GM23338 (cell line): ENCODE measurements at regions not wholly inside any gene's neighbourhood (a gene's known extent, or its start where the extent isn't known, plus 50 kb on each side); places are given as distances from the start of the nearest gene placed in this dataset.

Source experiments
- ATAC-seq: fragments of 200-7000 bp; cut with Tn5 transposase; 3 replicates; pipeline ENCODE4 v1.9.1; 2020
- DNase-seq: peaks from one replicate; pipeline ENCODE4 v3.0.0-alpha.2; 2015; ENCODE audit warnings: low spot score
- H2AFZ ChIP-seq: fragments of 200-600 bp; sonication (generic); 2 replicates; pipeline ENCODE4 v1.8.0; 2016; ENCODE audit warnings: antibody characterized with exemption, mild to moderate bottlenecking, moderate library complexity
- H3F3A ChIP-seq: fragments of 200-600 bp; sonication (generic); replicated peaks from 2 replicates; pipeline ENCODE4 v1.8.0; 2017; ENCODE audit warnings: antibody characterized with exemption, mixed run types, low read depth
- H3K27ac ChIP-seq: fragments of 200-600 bp; sonication (generic); 2 replicates; pipeline ENCODE4 v1.6.1; 2016; ENCODE audit warnings: low read depth
- H3K27me3 ChIP-seq: fragments of 200-600 bp; sonication (generic); 2 replicates; pipeline ENCODE4 v1.8.0; 2016; ENCODE audit warnings: mild to moderate bottlenecking, mixed run types, moderate library complexity; ENCODE audit not compliant: insufficient read depth
- H3K36me3 ChIP-seq: fragments of 200-600 bp; sonication (generic); 2 replicates; pipeline ENCODE4 v1.8.0; 2016; ENCODE audit warnings: mild to moderate bottlenecking; ENCODE audit not compliant: insufficient read depth
- H3K4me1 ChIP-seq: fragments of 200-600 bp; sonication (generic); 2 replicates; pipeline ENCODE4 v1.8.0; 2016; ENCODE audit warnings: mild to moderate bottlenecking, moderate library complexity; ENCODE audit not compliant: insufficient read depth
- H3K4me2 ChIP-seq: fragments of 200-600 bp; sonication (generic); 2 replicates; pipeline ENCODE4 v1.7.1; 2017; ENCODE audit warnings: mixed run types
- H3K4me3 ChIP-seq: fragments of 200-600 bp; sonication (generic); 2 replicates; pipeline ENCODE4 v1.6.1; 2016; ENCODE audit warnings: mixed run types
- H3K79me2 ChIP-seq: fragments of 200-600 bp; sonication (generic); replicated peaks from 2 replicates; pipeline ENCODE4 v1.8.0; 2017; ENCODE audit warnings: mild to moderate bottlenecking; ENCODE audit not compliant: insufficient read depth
- H3K9me2 ChIP-seq: fragments of 200-600 bp; sonication (generic); 2 replicates; pipeline ENCODE4 v1.8.0; 2017; ENCODE audit not compliant: insufficient read depth
- H4K20me1 ChIP-seq: fragments of 200-600 bp; sonication (generic); replicated peaks from 2 replicates; pipeline ENCODE4 v1.8.0; 2017; ENCODE audit warnings: mild to moderate bottlenecking; ENCODE audit not compliant: insufficient read depth
- H3K27ac Mint-ChIP-seq: 2 replicates; pipeline ENCODE4 v1.8.0; 2020; ENCODE audit warnings: inconsistent platforms, mild to moderate bottlenecking, moderate library complexity, mixed read lengths
- H3K27me3 Mint-ChIP-seq: 3 replicates; pipeline ENCODE4 v1.8.0; 2022; ENCODE audit warnings: low read depth, mild to moderate bottlenecking, moderate library complexity, mixed read lengths, inconsistent platforms; ENCODE audit not compliant: insufficient read depth, poor library complexity
- H3K36me3 Mint-ChIP-seq: 3 replicates; pipeline ENCODE4 v1.8.0; 2021; ENCODE audit warnings: low read depth, mild to moderate bottlenecking, inconsistent platforms, moderate library complexity, mixed read lengths
- H3K4me1 Mint-ChIP-seq: 3 replicates; pipeline ENCODE4 v1.8.0; 2020; ENCODE audit warnings: mild to moderate bottlenecking, inconsistent platforms, mixed read lengths
- H3K4me3 Mint-ChIP-seq: 3 replicates; pipeline ENCODE4 v1.8.0; 2021; ENCODE audit warnings: moderate library complexity, mild to moderate bottlenecking, inconsistent platforms, mixed read lengths
- H3K9me3 Mint-ChIP-seq: 3 replicates; pipeline ENCODE4 v1.8.0; 2020; ENCODE audit warnings: moderate library complexity, mild to moderate bottlenecking, inconsistent platforms, mixed read lengths
- CREB1 ChIP-seq: fragments of 250-450 bp; sonication (Bioruptor Pico); IDR thresholded peaks from 2 replicates; pipeline ENCODE4 v1.5.0; 2020; ENCODE audit warnings: low read depth, mild to moderate bottlenecking, moderate library complexity
- EZH2 ChIP-seq: fragments of 200-600 bp; sonication (generic); IDR thresholded peaks from one replicate; pipeline ENCODE4 v1.8.0; 2017; ENCODE audit warnings: antibody characterized with exemption, mild to moderate bottlenecking, low read depth; ENCODE audit not compliant: unreplicated experiment
- EZH2phosphoT487 ChIP-seq: fragments of 200-600 bp; sonication (generic); IDR thresholded peaks from one replicate; pipeline ENCODE4 v1.8.1; 2018; ENCODE audit warnings: antibody characterized with exemption; ENCODE audit not compliant: unreplicated experiment
- JUNB ChIP-seq: IDR thresholded peaks from one replicate; pipeline ENCODE4 v1.6.1; 2016; ENCODE audit warnings: antibody characterized with exemption; ENCODE audit not compliant: unreplicated experiment
- NANOG ChIP-seq: IDR thresholded peaks from 2 replicates; pipeline ENCODE4 v1.6.1; 2016; ENCODE audit warnings: antibody characterized with exemption, borderline replicate concordance
- POLR2AphosphoS5 ChIP-seq: IDR thresholded peaks from 2 replicates; pipeline ENCODE4 v1.6.1; 2016; ENCODE audit warnings: antibody characterized with exemption, low read depth
- STAT1 ChIP-seq: IDR thresholded peaks from one replicate; pipeline ENCODE4 v1.6.1; 2016; ENCODE audit warnings: antibody characterized with exemption; ENCODE audit not compliant: unreplicated experiment
- ZNF114 ChIP-seq: fragments of 250-450 bp; sonication (Bioruptor Pico); IDR thresholded peaks from 2 replicates; pipeline ENCODE4 v1.5.0; 2020; ENCODE audit warnings: mild to moderate bottlenecking, moderate library complexity
- ZNF331 ChIP-seq: fragments of 250-450 bp; sonication (Bioruptor Pico); IDR thresholded peaks from 2 replicates; pipeline ENCODE4 v1.5.0; 2020; ENCODE audit warnings: low read depth, mild to moderate bottlenecking, moderate library complexity
- TF ChIP-seq, protein P1 (sequence below): fragments of 250-450 bp; sonication (Bioruptor Pico); IDR thresholded peaks from 2 replicates; pipeline ENCODE4 v1.5.0; 2020; ENCODE audit warnings: mild to moderate bottlenecking, moderate library complexity
- TF ChIP-seq, protein P2 (sequence below), 2 experiments: fragments of 200-600 bp in 1 of 2; sonication (generic) in 1 of 2; conservative IDR thresholded peaks; 2 replicates each; pipeline versions ENCODE4 v1.5.1 to v1.6.1; 2016 to 2017; ENCODE audit warnings: antibody characterized with exemption in 2 of 2, low read depth in 2 of 2, mild to moderate bottlenecking in 2 of 2, moderate library complexity in 1 of 2
- TF ChIP-seq, protein P3 (sequence below): IDR thresholded peaks from one replicate; pipeline ENCODE4 v1.6.1; 2018; ENCODE audit warnings: antibody characterized with exemption; ENCODE audit not compliant: unreplicated experiment
- TF ChIP-seq, protein P4 (sequence below): IDR thresholded peaks from 2 replicates; pipeline ENCODE4 v1.6.1; 2016; ENCODE audit warnings: antibody characterized with exemption

DNA sequence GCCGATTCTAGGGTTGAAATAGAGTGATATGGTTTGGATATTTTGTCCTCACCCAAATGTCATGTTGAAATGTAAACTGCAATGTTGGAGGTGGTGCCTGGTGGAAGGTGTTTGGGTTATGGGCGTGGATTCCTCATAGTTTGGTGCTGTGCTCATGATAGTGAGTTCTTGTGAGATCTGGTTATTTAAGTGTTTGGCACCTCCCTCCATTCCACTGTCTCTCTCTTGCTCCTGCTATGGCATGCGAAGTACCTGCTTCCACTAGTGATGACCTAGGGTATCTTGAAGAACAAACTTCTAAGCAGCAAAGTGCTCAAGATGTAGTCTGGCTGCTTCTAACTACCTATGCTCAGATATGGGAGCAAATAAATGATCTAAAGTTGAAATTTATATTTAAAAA, 56.0 kb upstream of the TSPAN18 start:
- no peaks in the 10 kb centered on the region for H3K9me2 ChIP-seq
- no peaks in the 10 kb centered on the region for H3K36me3 ChIP-seq
- H3K4me1 ChIP-seq: peaks cover 10% of the 10 kb centered on the region
- H3K27me3 ChIP-seq: no peaks in the 10 kb centered on the region
- no peaks in the 10 kb centered on the region for H3K79me2 ChIP-seq
- Mint-ChIP-seq H3K36me3 (peaks cover 19% of the 10 kb centered on the region; the same call in 2 of the 3 replicates), H3K9me3 (peaks cover 27% of the 10 kb centered on the region), H3K27me3 (peaks cover 2% of the 10 kb centered on the region), H3K27ac (peak overlapping the region; percentile 91), H3K4me3 (peak overlapping the region; percentile 10; the same call in 1 of the 3 replicates), H3K4me1 (peaks cover 35% of the 10 kb centered on the region)
- H3F3A ChIP-seq: 0 out of 2 replicates have a peak, but pooled peaks cover 2% of the 10 kb centered on the region
- TF ChIP-seq, protein P1, sequence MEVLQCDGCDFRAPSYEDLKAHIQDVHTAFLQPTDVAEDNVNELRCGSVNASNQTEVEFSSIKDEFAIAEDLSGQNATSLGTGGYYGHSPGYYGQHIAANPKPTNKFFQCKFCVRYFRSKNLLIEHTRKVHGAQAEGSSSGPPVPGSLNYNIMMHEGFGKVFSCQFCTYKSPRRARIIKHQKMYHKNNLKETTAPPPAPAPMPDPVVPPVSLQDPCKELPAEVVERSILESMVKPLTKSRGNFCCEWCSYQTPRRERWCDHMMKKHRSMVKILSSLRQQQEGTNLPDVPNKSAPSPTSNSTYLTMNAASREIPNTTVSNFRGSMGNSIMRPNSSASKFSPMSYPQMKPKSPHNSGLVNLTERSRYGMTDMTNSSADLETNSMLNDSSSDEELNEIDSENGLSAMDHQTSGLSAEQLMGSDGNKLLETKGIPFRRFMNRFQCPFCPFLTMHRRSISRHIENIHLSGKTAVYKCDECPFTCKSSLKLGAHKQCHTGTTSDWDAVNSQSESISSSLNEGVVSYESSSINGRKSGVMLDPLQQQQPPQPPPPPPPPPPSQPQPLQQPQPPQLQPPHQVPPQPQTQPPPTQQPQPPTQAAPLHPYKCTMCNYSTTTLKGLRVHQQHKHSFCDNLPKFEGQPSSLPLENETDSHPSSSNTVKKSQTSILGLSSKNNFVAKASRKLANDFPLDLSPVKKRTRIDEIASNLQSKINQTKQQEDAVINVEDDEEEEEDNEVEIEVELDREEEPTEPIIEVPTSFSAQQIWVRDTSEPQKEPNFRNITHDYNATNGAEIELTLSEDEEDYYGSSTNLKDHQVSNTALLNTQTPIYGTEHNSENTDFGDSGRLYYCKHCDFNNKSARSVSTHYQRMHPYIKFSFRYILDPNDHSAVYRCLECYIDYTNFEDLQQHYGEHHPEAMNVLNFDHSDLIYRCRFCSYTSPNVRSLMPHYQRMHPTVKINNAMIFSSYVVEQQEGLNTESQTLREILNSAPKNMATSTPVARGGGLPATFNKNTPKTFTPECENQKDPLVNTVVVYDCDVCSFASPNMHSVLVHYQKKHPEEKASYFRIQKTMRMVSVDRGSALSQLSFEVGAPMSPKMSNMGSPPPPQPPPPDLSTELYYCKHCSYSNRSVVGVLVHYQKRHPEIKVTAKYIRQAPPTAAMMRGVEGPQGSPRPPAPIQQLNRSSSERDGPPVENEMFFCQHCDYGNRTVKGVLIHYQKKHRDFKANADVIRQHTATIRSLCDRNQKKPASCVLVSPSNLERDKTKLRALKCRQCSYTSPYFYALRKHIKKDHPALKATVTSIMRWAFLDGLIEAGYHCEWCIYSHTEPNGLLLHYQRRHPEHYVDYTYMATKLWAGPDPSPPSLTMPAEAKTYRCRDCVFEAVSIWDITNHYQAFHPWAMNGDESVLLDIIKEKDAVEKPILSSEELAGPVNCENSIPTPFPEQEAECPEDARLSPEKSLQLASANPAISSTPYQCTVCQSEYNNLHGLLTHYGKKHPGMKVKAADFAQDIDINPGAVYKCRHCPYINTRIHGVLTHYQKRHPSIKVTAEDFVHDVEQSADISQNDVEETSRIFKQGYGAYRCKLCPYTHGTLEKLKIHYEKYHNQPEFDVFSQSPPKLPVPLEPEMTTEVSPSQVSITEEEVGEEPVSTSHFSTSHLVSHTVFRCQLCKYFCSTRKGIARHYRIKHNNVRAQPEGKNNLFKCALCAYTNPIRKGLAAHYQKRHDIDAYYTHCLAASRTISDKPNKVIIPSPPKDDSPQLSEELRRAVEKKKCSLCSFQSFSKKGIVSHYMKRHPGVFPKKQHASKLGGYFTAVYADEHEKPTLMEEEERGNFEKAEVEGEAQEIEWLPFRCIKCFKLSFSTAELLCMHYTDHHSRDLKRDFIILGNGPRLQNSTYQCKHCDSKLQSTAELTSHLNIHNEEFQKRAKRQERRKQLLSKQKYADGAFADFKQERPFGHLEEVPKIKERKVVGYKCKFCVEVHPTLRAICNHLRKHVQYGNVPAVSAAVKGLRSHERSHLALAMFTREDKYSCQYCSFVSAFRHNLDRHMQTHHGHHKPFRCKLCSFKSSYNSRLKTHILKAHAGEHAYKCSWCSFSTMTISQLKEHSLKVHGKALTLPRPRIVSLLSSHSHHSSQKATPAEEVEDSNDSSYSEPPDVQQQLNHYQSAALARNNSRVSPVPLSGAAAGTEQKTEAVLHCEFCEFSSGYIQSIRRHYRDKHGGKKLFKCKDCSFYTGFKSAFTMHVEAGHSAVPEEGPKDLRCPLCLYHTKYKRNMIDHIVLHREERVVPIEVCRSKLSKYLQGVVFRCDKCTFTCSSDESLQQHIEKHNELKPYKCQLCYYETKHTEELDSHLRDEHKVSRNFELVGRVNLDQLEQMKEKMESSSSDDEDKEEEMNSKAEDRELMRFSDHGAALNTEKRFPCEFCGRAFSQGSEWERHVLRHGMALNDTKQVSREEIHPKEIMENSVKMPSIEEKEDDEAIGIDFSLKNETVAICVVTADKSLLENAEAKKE (CRISPR knock-in tag): no peak
- TF ChIP-seq POLR2AphosphoS5: no peak
- no peak for TF ChIP-seq ZNF114
- no peak for TF ChIP-seq ZNF331 (CRISPR knock-in tag)
- no peak for TF ChIP-seq NANOG
- TF ChIP-seq EZH2: no peak
- no peak for TF ChIP-seq EZH2phosphoT487
- TF ChIP-seq, protein P2, sequence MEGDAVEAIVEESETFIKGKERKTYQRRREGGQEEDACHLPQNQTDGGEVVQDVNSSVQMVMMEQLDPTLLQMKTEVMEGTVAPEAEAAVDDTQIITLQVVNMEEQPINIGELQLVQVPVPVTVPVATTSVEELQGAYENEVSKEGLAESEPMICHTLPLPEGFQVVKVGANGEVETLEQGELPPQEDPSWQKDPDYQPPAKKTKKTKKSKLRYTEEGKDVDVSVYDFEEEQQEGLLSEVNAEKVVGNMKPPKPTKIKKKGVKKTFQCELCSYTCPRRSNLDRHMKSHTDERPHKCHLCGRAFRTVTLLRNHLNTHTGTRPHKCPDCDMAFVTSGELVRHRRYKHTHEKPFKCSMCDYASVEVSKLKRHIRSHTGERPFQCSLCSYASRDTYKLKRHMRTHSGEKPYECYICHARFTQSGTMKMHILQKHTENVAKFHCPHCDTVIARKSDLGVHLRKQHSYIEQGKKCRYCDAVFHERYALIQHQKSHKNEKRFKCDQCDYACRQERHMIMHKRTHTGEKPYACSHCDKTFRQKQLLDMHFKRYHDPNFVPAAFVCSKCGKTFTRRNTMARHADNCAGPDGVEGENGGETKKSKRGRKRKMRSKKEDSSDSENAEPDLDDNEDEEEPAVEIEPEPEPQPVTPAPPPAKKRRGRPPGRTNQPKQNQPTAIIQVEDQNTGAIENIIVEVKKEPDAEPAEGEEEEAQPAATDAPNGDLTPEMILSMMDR (conservative IDR thresholded peaks at IDR 0.05; ENCODE audit: low read depth in 2 of 2): no peak
- TF ChIP-seq STAT1: no peak
- TF ChIP-seq, protein P3, sequence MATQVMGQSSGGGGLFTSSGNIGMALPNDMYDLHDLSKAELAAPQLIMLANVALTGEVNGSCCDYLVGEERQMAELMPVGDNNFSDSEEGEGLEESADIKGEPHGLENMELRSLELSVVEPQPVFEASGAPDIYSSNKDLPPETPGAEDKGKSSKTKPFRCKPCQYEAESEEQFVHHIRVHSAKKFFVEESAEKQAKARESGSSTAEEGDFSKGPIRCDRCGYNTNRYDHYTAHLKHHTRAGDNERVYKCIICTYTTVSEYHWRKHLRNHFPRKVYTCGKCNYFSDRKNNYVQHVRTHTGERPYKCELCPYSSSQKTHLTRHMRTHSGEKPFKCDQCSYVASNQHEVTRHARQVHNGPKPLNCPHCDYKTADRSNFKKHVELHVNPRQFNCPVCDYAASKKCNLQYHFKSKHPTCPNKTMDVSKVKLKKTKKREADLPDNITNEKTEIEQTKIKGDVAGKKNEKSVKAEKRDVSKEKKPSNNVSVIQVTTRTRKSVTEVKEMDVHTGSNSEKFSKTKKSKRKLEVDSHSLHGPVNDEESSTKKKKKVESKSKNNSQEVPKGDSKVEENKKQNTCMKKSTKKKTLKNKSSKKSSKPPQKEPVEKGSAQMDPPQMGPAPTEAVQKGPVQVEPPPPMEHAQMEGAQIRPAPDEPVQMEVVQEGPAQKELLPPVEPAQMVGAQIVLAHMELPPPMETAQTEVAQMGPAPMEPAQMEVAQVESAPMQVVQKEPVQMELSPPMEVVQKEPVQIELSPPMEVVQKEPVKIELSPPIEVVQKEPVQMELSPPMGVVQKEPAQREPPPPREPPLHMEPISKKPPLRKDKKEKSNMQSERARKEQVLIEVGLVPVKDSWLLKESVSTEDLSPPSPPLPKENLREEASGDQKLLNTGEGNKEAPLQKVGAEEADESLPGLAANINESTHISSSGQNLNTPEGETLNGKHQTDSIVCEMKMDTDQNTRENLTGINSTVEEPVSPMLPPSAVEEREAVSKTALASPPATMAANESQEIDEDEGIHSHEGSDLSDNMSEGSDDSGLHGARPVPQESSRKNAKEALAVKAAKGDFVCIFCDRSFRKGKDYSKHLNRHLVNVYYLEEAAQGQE: no peak
- TF ChIP-seq, protein P4, sequence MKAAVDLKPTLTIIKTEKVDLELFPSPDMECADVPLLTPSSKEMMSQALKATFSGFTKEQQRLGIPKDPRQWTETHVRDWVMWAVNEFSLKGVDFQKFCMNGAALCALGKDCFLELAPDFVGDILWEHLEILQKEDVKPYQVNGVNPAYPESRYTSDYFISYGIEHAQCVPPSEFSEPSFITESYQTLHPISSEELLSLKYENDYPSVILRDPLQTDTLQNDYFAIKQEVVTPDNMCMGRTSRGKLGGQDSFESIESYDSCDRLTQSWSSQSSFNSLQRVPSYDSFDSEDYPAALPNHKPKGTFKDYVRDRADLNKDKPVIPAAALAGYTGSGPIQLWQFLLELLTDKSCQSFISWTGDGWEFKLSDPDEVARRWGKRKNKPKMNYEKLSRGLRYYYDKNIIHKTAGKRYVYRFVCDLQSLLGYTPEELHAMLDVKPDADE: no peak
- TF ChIP-seq CREB1 (CRISPR knock-in tag): no peak
- no peak for TF ChIP-seq JUNB
- H3K4me2 ChIP-seq: peak overlapping the region; percentile 13
- DNase-seq (peak; percentile 64), ATAC-seq (peak; percentile 79)
- no peak overlapping the region for H2AFZ ChIP-seq
- peak overlapping the region; percentile 9 for H3K4me3 ChIP-seq
- H4K20me1 ChIP-seq: no peaks in the 10 kb centered on the region
- H3K27ac ChIP-seq: peak overlapping the region; percentile 87
